IMR-90 (cell line): ENCODE measurements at regions not wholly inside any gene's neighbourhood (a gene's known extent, or its start where the extent isn't known, plus 50 kb on each side); places are given as distances from the start of the nearest gene placed in this dataset.

ENCODE experiments used
- ATAC-seq: fragments of 200-7000 bp; cut with Tn5 transposase; 2 replicates; pipeline ENCODE4 v1.9.1; 2020; ENCODE audit warnings: low read depth, mild to moderate bottlenecking, moderate library complexity
- BruUV-seq: library from RNA; stranded (reverse); fragments of 400-500 nt; replicated peaks from 2 replicates; lab custom pipeline; 2021; lab: Mats Ljungman, UMichigan
- CTCF ChIA-PET: fragments of 300-600 bp; formaldehyde crosslinking; extraction: SDS; loops from one replicate; lab custom pipeline; 2021; ENCODE audit warnings: antibody characterized with exemption; lab: Yijun Ruan, JAX
- POLR2A ChIA-PET: fragments of 300-600 bp; sonication (Branson Sonifier 250); formaldehyde crosslinking; loops from one replicate; lab custom pipeline; 2022; ENCODE audit warnings: antibody characterized with exemption; ENCODE audit not compliant: unreplicated experiment; lab: Charles Lee
- DNase-seq: peaks from one replicate; pipeline ENCODE4 v3.0.0; 2013
- H2AFZ ChIP-seq: replicated peaks from 2 replicates; pipeline ENCODE3; 2013; ENCODE audit warnings: low read length, mild to moderate bottlenecking; ENCODE audit not compliant: poor library complexity
- H2AK5ac ChIP-seq: 2 replicates; pipeline ENCODE4 v1.6.1; 2013; ENCODE audit warnings: low read depth, low read length, inconsistent platforms
- H2AK9ac ChIP-seq: replicated peaks from 2 replicates; pipeline ENCODE3; 2013; ENCODE audit warnings: mild to moderate bottlenecking, low read depth, low read length, moderate library complexity; ENCODE audit not compliant: poor library complexity
- H2BK120ac ChIP-seq: 2 replicates; pipeline ENCODE4 v1.6.1; 2013; ENCODE audit warnings: low read depth, low read length, inconsistent platforms
- H2BK15ac ChIP-seq: 3 replicates; pipeline ENCODE4 v1.6.1; 2013; ENCODE audit warnings: low read depth, low read length, inconsistent platforms
- H2BK20ac ChIP-seq: 2 replicates; pipeline ENCODE4 v1.6.1; 2013; ENCODE audit warnings: low read depth, mild to moderate bottlenecking, inconsistent platforms, low read length, moderate library complexity
- H2BK5ac ChIP-seq: 2 replicates; pipeline ENCODE4 v1.6.1; 2013; ENCODE audit warnings: mild to moderate bottlenecking, low read depth, low read length, inconsistent platforms; ENCODE audit not compliant: poor library complexity, severe bottlenecking
- H3K14ac ChIP-seq: replicated peaks from 2 replicates; pipeline ENCODE4 v1.6.1; 2013; ENCODE audit warnings: low read depth, low read length, inconsistent platforms
- H3K18ac ChIP-seq: 2 replicates; pipeline ENCODE4 v1.6.1; 2013; ENCODE audit warnings: low read depth, low read length, control low read depth
- H3K23ac ChIP-seq: 2 replicates; pipeline ENCODE4 v1.6.1; 2013; ENCODE audit warnings: low read depth, low read length, inconsistent platforms
- H3K27ac ChIP-seq: 2 replicates; pipeline ENCODE4 v1.5.1; 2013; ENCODE audit warnings: mild to moderate bottlenecking, control low read depth, low read length; ENCODE audit not compliant: insufficient read depth
- H3K27me3 ChIP-seq: 2 replicates; pipeline ENCODE4 v1.6.1; 2013; ENCODE audit warnings: low read length; ENCODE audit not compliant: control insufficient read depth, insufficient read depth
- H3K36me3 ChIP-seq: 2 replicates; pipeline ENCODE4 v1.6.1; 2013; ENCODE audit warnings: low read length, mixed read lengths; ENCODE audit not compliant: control insufficient read depth, insufficient read depth
- H3K4ac ChIP-seq: 2 replicates; pipeline ENCODE4 v1.6.1; 2013; ENCODE audit warnings: low read depth, low read length, inconsistent platforms
- H3K4me1 ChIP-seq: 2 replicates; pipeline ENCODE4 v1.6.1; 2013; ENCODE audit warnings: low read length, mixed read lengths; ENCODE audit not compliant: control insufficient read depth, insufficient read depth
- H3K4me2 ChIP-seq: 2 replicates; pipeline ENCODE4 v1.6.1; 2013; ENCODE audit warnings: low read depth, mild to moderate bottlenecking, control low read depth, low read length, moderate library complexity
- H3K4me3 ChIP-seq: 2 replicates; pipeline ENCODE4 v1.5.1; 2013; ENCODE audit warnings: low read depth, mild to moderate bottlenecking, control low read depth, low read length, moderate library complexity; ENCODE audit not compliant: insufficient read depth
- H3K56ac ChIP-seq: 2 replicates; pipeline ENCODE4 v1.6.1; 2013; ENCODE audit warnings: low read length, inconsistent platforms; ENCODE audit not compliant: insufficient read depth; ENCODE audit errors: extremely low read depth
- H3K79me1 ChIP-seq, 2 experiments: 2 replicates each; pipeline ENCODE4 v1.6.1; 2013; ENCODE audit warnings: low read length in 2 of 2, inconsistent platforms in 1 of 2, low read depth in 1 of 2
- H3K9ac ChIP-seq: 2 replicates; pipeline ENCODE4 v1.6.1; 2013; ENCODE audit warnings: low read depth, low read length, control low read depth
- H3K9me1 ChIP-seq: 2 replicates; pipeline ENCODE4 v1.6.1; 2013; ENCODE audit warnings: low read length, inconsistent platforms; ENCODE audit not compliant: insufficient read depth
- H3K9me3 ChIP-seq: 2 replicates; pipeline ENCODE4 v1.6.1; 2013; ENCODE audit warnings: low read length; ENCODE audit not compliant: control insufficient read depth, insufficient read depth
- H4K20me1 ChIP-seq: 2 replicates; pipeline ENCODE4 v1.6.1; 2013; ENCODE audit warnings: low read length, inconsistent platforms; ENCODE audit not compliant: insufficient read depth
- H4K5ac ChIP-seq: 2 replicates; pipeline ENCODE4 v1.6.1; 2013; ENCODE audit warnings: mild to moderate bottlenecking, low read depth, low read length, control low read depth
- H4K8ac ChIP-seq, 2 experiments: 2 replicates each; pipeline ENCODE4 v1.6.1; 2013; ENCODE audit warnings: low read depth in 2 of 2, low read length in 2 of 2, control low read depth in 1 of 2, inconsistent platforms in 1 of 2
- H4K91ac ChIP-seq: 2 replicates; pipeline ENCODE4 v1.6.1; 2013; ENCODE audit warnings: low read depth, low read length, inconsistent platforms; ENCODE audit not compliant: insufficient read depth
- CEBPB ChIP-seq: IDR thresholded peaks from 2 replicates; pipeline ENCODE4 v1.6.1; 2012; ENCODE audit warnings: low read depth, low read length, improper control_type of control experiment
- RFX5 ChIP-seq: IDR thresholded peaks from 2 replicates; pipeline ENCODE4 v1.8.0; 2012; ENCODE audit warnings: low read depth, mild to moderate bottlenecking, low read length, moderate library complexity
- WGBS, 2 experiments: methylation state at CpG; one replicate each; pipeline versions ENCODE4 v1.1.5 to v1.1.7; 2013; ENCODE audit warnings: missing lambda C conversion rate in 2 of 2; ENCODE audit not compliant: insufficient read length in 1 of 2; ENCODE audit errors: extremely low coverage in 2 of 2; 5-methylcytosine and 5-hydroxymethylcytosine counted together
- dilution Hi-C: fragments of 300-500 bp; cut with HindIII; formaldehyde crosslinking; loops from one replicate; pipeline ENCODE4 v1.14.3; 2018; ENCODE audit warnings: low sequenced_read_pairs; ENCODE audit not compliant: unreplicated experiment
- in situ Hi-C: fragments of 300-500 bp; cut with MboI; formaldehyde crosslinking; loops from 3 replicates; pipeline ENCODE4 v1.14.3; 2019; ENCODE audit warnings: low sequenced_read_pairs, inconsistent platforms, mixed read lengths
- intact Hi-C: fragments of 100-400 bp; cut with micrococcal nuclease; formaldehyde crosslinking; loops from 2 replicates; pipeline ENCODE4 v1.10.0; 2022
- TF ChIP-seq, protein P1 (sequence below): fragments of 150-350 bp; IDR thresholded peaks from 2 replicates; pipeline ENCODE4 v1.6.1; 2016; ENCODE audit warnings: low read depth, mild to moderate bottlenecking, low read length, moderate library complexity, borderline replicate concordance

GRCh38 chr10:62643606-62644587 is 160.6 kb upstream of the ADO start:
- ChIA-PET CTCF (no interaction called here), POLR2A (no interaction called here)
- no peaks in the 10 kb centered on the region for H3K79me1 ChIP-seq
- no TSS peak for BruUV-seq
- no peak overlapping the region for H4K5ac ChIP-seq
- ATAC-seq: no peak
- no peak overlapping the region for H4K91ac ChIP-seq
- H3K36me3 ChIP-seq: no peaks in the 10 kb centered on the region
- TF ChIP-seq RFX5 (no peak), CEBPB (no peak)
- TF ChIP-seq, protein P1, sequence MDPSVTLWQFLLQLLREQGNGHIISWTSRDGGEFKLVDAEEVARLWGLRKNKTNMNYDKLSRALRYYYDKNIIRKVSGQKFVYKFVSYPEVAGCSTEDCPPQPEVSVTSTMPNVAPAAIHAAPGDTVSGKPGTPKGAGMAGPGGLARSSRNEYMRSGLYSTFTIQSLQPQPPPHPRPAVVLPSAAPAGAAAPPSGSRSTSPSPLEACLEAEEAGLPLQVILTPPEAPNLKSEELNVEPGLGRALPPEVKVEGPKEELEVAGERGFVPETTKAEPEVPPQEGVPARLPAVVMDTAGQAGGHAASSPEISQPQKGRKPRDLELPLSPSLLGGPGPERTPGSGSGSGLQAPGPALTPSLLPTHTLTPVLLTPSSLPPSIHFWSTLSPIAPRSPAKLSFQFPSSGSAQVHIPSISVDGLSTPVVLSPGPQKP: no peak
- H3K9me1 ChIP-seq: no peaks in the 10 kb centered on the region
- no peaks in the 10 kb centered on the region for H3K9me3 ChIP-seq
- no peak overlapping the region for H3K27ac ChIP-seq
- dilution Hi-C loops: no loop called here
- H4K8ac ChIP-seq: no peak overlapping the region
- H2AK5ac ChIP-seq: no peak overlapping the region
- no peak overlapping the region for H2BK15ac ChIP-seq
- H3K23ac ChIP-seq: no peak overlapping the region
- intact Hi-C loops: no loop called here
- H3K4me2 ChIP-seq: no peak overlapping the region
- H3K27me3 ChIP-seq: peaks cover 4% of the 10 kb centered on the region; the same call in 1 of the 2 replicates
- H2AK9ac ChIP-seq: no peak overlapping the region
- DNase-seq: no peak
- H3K9ac ChIP-seq: no peak overlapping the region
- no peak overlapping the region for H3K56ac ChIP-seq
- H2BK5ac ChIP-seq: no peak overlapping the region
- no peak overlapping the region for H3K14ac ChIP-seq
- H2BK120ac ChIP-seq: no peak overlapping the region
- no peak overlapping the region for H3K18ac ChIP-seq
- H3K4ac ChIP-seq: no peak overlapping the region
- H4K20me1 ChIP-seq: no peaks in the 10 kb centered on the region
- no peak overlapping the region for H2AFZ ChIP-seq
- H3K4me1 ChIP-seq: no peaks in the 10 kb centered on the region
- no CpG with 5 or more reads among the region's 5 CpGs for WGBS, 2 experiments
- H2BK20ac ChIP-seq: no peak overlapping the region
- no peak overlapping the region for H3K4me3 ChIP-seq
- in situ Hi-C loops: no loop called here
